A549 (cell line): ENCODE measurements at regions not wholly inside any gene's neighbourhood (a gene's known extent, or its start where the extent isn't known, plus 50 kb on each side); places are given as distances from the start of the nearest gene placed in this dataset.

ENCODE experiments used
- ATAC-seq, 2 experiments: fragments of 200-7000 bp in 1 of 2; fragments of >200 bp in 1 of 2; cut with Nextera tagmentation in 1 of 2; cut with Tn5 transposase in 1 of 2; 3 replicates each; pipeline versions ENCODE4 v1.8.0 to v1.9.1; 2018 to 2020; ENCODE audit warnings: mild to moderate bottlenecking in 1 of 2, moderate library complexity in 1 of 2
- CTCF ChIA-PET: fragments of 300-600 bp; sonication (Branson Sonifier 250); formaldehyde crosslinking; extraction: SDS; loops from one replicate; lab custom pipeline; 2021; ENCODE audit warnings: antibody characterized with exemption, inconsistent platforms; lab: Yijun Ruan, JAX
- POLR2A ChIA-PET: fragments of 350-600 bp; formaldehyde crosslinking; extraction: SDS; loops from one replicate; lab custom pipeline; 2021; ENCODE audit warnings: antibody characterized with exemption, inconsistent platforms; lab: Yijun Ruan, JAX
- DNase-seq, 2 experiments: peaks; one replicate each; pipeline versions ENCODE4 v3.0.0 to v3.0.0-alpha.2; 2011 to 2016; ENCODE audit warnings: low read depth in 1 of 2, low spot score in 1 of 2
- FAIRE-seq: peaks from 2 replicates; lab custom pipeline; 2011; peaks lifted over from hg19 to GRCh38; lab: Jason Lieb, UNC
- H3K27ac ChIP-seq, 2 experiments: fragments of >200 bp; sonication (Bioruptor Twin); formaldehyde crosslinking; 3 replicates each; pipeline ENCODE4 v1.5.1; 2016 to 2017
- H3K4me1 ChIP-seq: fragments of >200 bp; sonication (Bioruptor Twin); formaldehyde crosslinking; 3 replicates; pipeline ENCODE4 v1.6.1; 2016
- H3K4me2 ChIP-seq: fragments of >200 bp; sonication (Bioruptor Twin); formaldehyde crosslinking; 3 replicates; pipeline ENCODE4 v1.6.1; 2016
- H3K4me3 ChIP-seq: fragments of >200 bp; sonication (Bioruptor Twin); formaldehyde crosslinking; 3 replicates; pipeline ENCODE4 v1.5.1; 2016
- H3K9me3 ChIP-seq: fragments of >200 bp; sonication (Bioruptor Twin); formaldehyde crosslinking; 3 replicates; pipeline ENCODE4 v1.6.1; 2016
- BHLHE40 ChIP-seq: IDR thresholded peaks from 2 replicates; pipeline ENCODE4 v1.6.1; 2012; ENCODE audit warnings: low read depth, low read length, inconsistent platforms
- CBX2 ChIP-seq: fragments of 200-600 bp; sonication (generic); IDR thresholded peaks from 2 replicates; pipeline ENCODE4 v1.6.1; 2016; ENCODE audit warnings: low read depth, mild to moderate bottlenecking, borderline replicate concordance
- CBX8 ChIP-seq: fragments of 200-600 bp; sonication (generic); IDR thresholded peaks from 2 replicates; pipeline ENCODE4 v1.6.1; 2016
- CEBPB ChIP-seq, 2 experiments: fragments of >200 bp in 1 of 2; sonication (Bioruptor Twin) in 1 of 2; formaldehyde crosslinking in 1 of 2; IDR thresholded peaks; 2 replicates each; pipeline ENCODE4 v1.6.1; 2012 to 2016
- E2F6 ChIP-seq: IDR thresholded peaks from 2 replicates; pipeline ENCODE4 v1.6.1; 2012; ENCODE audit warnings: low read depth, borderline replicate concordance
- EHF ChIP-seq: fragments of 250-450 bp; sonication (Bioruptor Pico); IDR thresholded peaks from 2 replicates; pipeline ENCODE4 v1.5.0; 2020; ENCODE audit warnings: mild to moderate bottlenecking
- EP300 ChIP-seq, 2 experiments: fragments of >200 bp; sonication (Bioruptor Twin); formaldehyde crosslinking; IDR thresholded peaks; 2 replicates in 1 of 2; 3 replicates in 1 of 2; pipeline ENCODE4 v1.6.1; 2016 to 2017
- ESRRA ChIP-seq: fragments of 150-350 bp; IDR thresholded peaks from 2 replicates; pipeline ENCODE4 v1.6.1; 2014; ENCODE audit warnings: mild to moderate bottlenecking, low read length, borderline replicate concordance
- FOSL2 ChIP-seq, 2 experiments: fragments of 450-650 bp in 1 of 2; fragments of >200 bp in 1 of 2; sonication (Bioruptor Twin) in 1 of 2; formaldehyde crosslinking; IDR thresholded peaks; 2 replicates each; pipeline versions ENCODE4 v1.5.0 to v1.6.1; 2016 to 2020; ENCODE audit warnings: mild to moderate bottlenecking in 1 of 2, moderate library complexity in 1 of 2
- FOXS1 ChIP-seq: fragments of 250-450 bp; sonication (Bioruptor Pico); IDR thresholded peaks from 2 replicates; pipeline ENCODE4 v1.5.0; 2020; ENCODE audit warnings: mild to moderate bottlenecking, moderate library complexity
- GATA3 ChIP-seq: IDR thresholded peaks from 2 replicates; pipeline ENCODE4 v1.6.1; 2012; ENCODE audit warnings: borderline replicate concordance
- HDAC2 ChIP-seq: fragments of 200-600 bp; sonication (generic); IDR thresholded peaks from 2 replicates; pipeline ENCODE4 v1.6.1; 2016
- HOXA7 ChIP-seq: fragments of 250-450 bp; sonication (Bioruptor Pico); IDR thresholded peaks from 2 replicates; pipeline ENCODE4 v1.5.0; 2020; ENCODE audit warnings: mild to moderate bottlenecking, moderate library complexity
- HOXB5 ChIP-seq: fragments of 250-450 bp; sonication (Bioruptor Pico); IDR thresholded peaks from 2 replicates; pipeline ENCODE4 v1.5.0; 2020; ENCODE audit warnings: mild to moderate bottlenecking, moderate library complexity
- MAFK ChIP-seq: fragments of 450-650 bp; IDR thresholded peaks from 2 replicates; pipeline ENCODE4 v1.6.1; 2014; ENCODE audit not compliant: partially characterized antibody
- MYC ChIP-seq: IDR thresholded peaks from 2 replicates; pipeline ENCODE4 v1.6.1; 2012; ENCODE audit warnings: mild to moderate bottlenecking, inconsistent platforms, low read length, improper control_type of control experiment, borderline replicate concordance
- NFE2L2 ChIP-seq: fragments of 150-350 bp; conservative IDR thresholded peaks from 2 replicates; pipeline ENCODE4 v1.6.1; 2014; ENCODE audit warnings: low read length
- NR3C1 ChIP-seq: fragments of >200 bp; sonication (Bioruptor Twin); formaldehyde crosslinking; IDR thresholded peaks from 3 replicates; pipeline ENCODE4 v1.6.1; 2017
- PHF8 ChIP-seq: fragments of 200-600 bp; sonication (generic); IDR thresholded peaks from 2 replicates; pipeline ENCODE4 v1.6.1; 2016; ENCODE audit warnings: low read depth, mild to moderate bottlenecking, antibody characterized with exemption, moderate library complexity, borderline replicate concordance
- POLR2A ChIP-seq: IDR thresholded peaks from 2 replicates; pipeline ENCODE4 v1.6.1; 2012; ENCODE audit warnings: mild to moderate bottlenecking, low read length
- RCOR1 ChIP-seq: fragments of 150-350 bp; IDR thresholded peaks from 2 replicates; pipeline ENCODE4 v1.6.1; 2014; ENCODE audit warnings: antibody characterized with exemption, low read length, low read depth
- REST ChIP-seq: fragments of 200-600 bp; sonication (generic); IDR thresholded peaks from 2 replicates; pipeline ENCODE4 v1.6.1; 2016; ENCODE audit warnings: antibody characterized with exemption, mild to moderate bottlenecking, moderate library complexity
- SREBF2 ChIP-seq: fragments of 450-650 bp; IDR thresholded peaks from 2 replicates; pipeline ENCODE4 v1.6.1; 2014; ENCODE audit warnings: mild to moderate bottlenecking, moderate library complexity
- ZC3H11A ChIP-seq: fragments of 450-650 bp; IDR thresholded peaks from 2 replicates; pipeline ENCODE4 v1.6.1; 2014; ENCODE audit warnings: antibody characterized with exemption, mild to moderate bottlenecking
- ZSCAN20 ChIP-seq: fragments of 250-450 bp; sonication (Bioruptor Pico); IDR thresholded peaks from 2 replicates; pipeline ENCODE4 v1.8.0; 2022; ENCODE audit warnings: mild to moderate bottlenecking, moderate library complexity
- WGBS: methylation state at CpG from one replicate; pipeline ENCODE4 v1.1.6; 2017; ENCODE audit errors: missing lambda C conversion rate; 5-methylcytosine and 5-hydroxymethylcytosine counted together

- TF ChIP-seq REST: no peak
- TF ChIP-seq SREBF2: no peak
- no peak for TF ChIP-seq ESRRA
- TF ChIP-seq POLR2A: no peak
- no peak for TF ChIP-seq EHF
- no peak for TF ChIP-seq CEBPB (IDR thresholded peaks at IDR 0.05)
- TF ChIP-seq HOXA7: no peak
- TF ChIP-seq, all 56 proteins: peak for 0
These were observed 235.5 kb downstream of the BMP7 start (continued) for GRCh38 chr20:57030611-57031600.

- Histone ChIP-seq H3K27ac (no peak overlapping the region), H3K4me3 (no peak overlapping the region), H3K4me2 (no peak overlapping the region), H3K9me3 (0 out of 3 replicates have a peak, but pooled peaks cover 3% of the 10 kb centered on the region), H3K4me1 (peaks cover 13% of the 10 kb centered on the region)
- 54% methylated on average over 2 of the region's 2 CpGs for WGBS
- ChIA-PET POLR2A (no interaction called here), CTCF (interaction anchor here (1.2 kb wide), 1 partner anchor 26 kb away, joined by 5 read pairs; no protein-coding TSS in a partner anchor)
- no peak for TF ChIP-seq HOXB5 (CRISPR knock-in tag)
- ATAC-seq (no peak), FAIRE-seq (no peak), DNase-seq (no peak)
These were observed 234.5 kb downstream of the BMP7 start for GRCh38 chr20:57031867-57032355.

GRCh38 chr20:57032847-57033246 is 233.6 kb downstream of the BMP7 start:
- 86% methylated on average over 9 of the region's 9 CpGs for WGBS
- CTCF ChIA-PET: interaction anchor here (0.6 to 1.0 kb wide), 3 partner anchors 28 to 482 kb away, joined by 3 to 4 read pairs (median 4); no protein-coding TSS in a partner anchor
- Histone ChIP-seq H3K9me3 (0 out of 3 replicates have a peak, but pooled peaks cover 3% of the 10 kb centered on the region), H3K4me3 (no peak overlapping the region), H3K4me2 (no peak overlapping the region), H3K27ac (no peak overlapping the region), H3K4me1 (peaks cover 13% of the 10 kb centered on the region)
- DNase-seq: no peak
- POLR2A ChIA-PET: no interaction called here
- TF ChIP-seq BHLHE40 (no peak), CBX8 (no peak), EP300 (IDR thresholded peaks at IDR 0.05) (no peak), NR3C1 (no peak), MYC (no peak), POLR2A (no peak), PHF8 (no peak), FOSL2 (IDR thresholded peaks at IDR 0.05) (no peak), FOSL2 (CRISPR knock-in tag; IDR thresholded peaks at IDR 0.05) (no peak), CBX2 (no peak), NFE2L2 (no peak)
- no peak for FAIRE-seq
- no peak for ATAC-seq

GRCh38 chr20:57034001-57034400 is 232.4 kb downstream of the BMP7 start:
- Histone ChIP-seq H3K9me3 (0 out of 3 replicates have a peak, but pooled peaks cover 3% of the 10 kb centered on the region), H3K4me1 (peaks cover 13% of the 10 kb centered on the region), H3K4me2 (no peak overlapping the region), H3K4me3 (no peak overlapping the region), H3K27ac (no peak overlapping the region)
- ATAC-seq (no peak), FAIRE-seq (no peak), DNase-seq (no peak)
- ChIA-PET POLR2A (no interaction called here), CTCF (no interaction called here)
- TF ChIP-seq GATA3 (no peak), FOXS1 (CRISPR knock-in tag) (no peak), MAFK (no peak), ZC3H11A (no peak), NR3C1 (no peak), E2F6 (no peak), ZSCAN20 (no peak), POLR2A (no peak), RCOR1 (no peak), ESRRA (no peak), CBX2 (no peak), HDAC2 (no peak)
- 45% methylated on average over 5 of the region's 5 CpGs for WGBS
